Hepatocyte (in vitro differentiated cells): ENCODE measurements at regions not wholly inside any gene's neighbourhood (a gene's known extent, or its start where the extent isn't known, plus 50 kb on each side); places are given as distances from the start of the nearest gene placed in this dataset.

Source experiments
- CTCF ChIP-seq: fragments of 200-600 bp; sonication (generic); IDR thresholded peaks from 2 replicates; pipeline ENCODE4 v1.5.1; 2016; ENCODE audit warnings: antibody characterized with exemption, mild to moderate bottlenecking; ENCODE audit not compliant: poor library complexity
- EZH2 ChIP-seq: fragments of 200-600 bp; sonication (generic); IDR thresholded peaks from 2 replicates; pipeline ENCODE4 v1.6.1; 2016; ENCODE audit warnings: antibody characterized with exemption, mild to moderate bottlenecking, borderline replicate concordance
- EZH2phosphoT487 ChIP-seq: fragments of 200-600 bp; sonication (generic); IDR thresholded peaks from one replicate; pipeline ENCODE4 v1.6.1; 2018; ENCODE audit warnings: antibody characterized with exemption, mild to moderate bottlenecking, low read depth, moderate library complexity; ENCODE audit not compliant: unreplicated experiment, severe bottlenecking

DNA sequence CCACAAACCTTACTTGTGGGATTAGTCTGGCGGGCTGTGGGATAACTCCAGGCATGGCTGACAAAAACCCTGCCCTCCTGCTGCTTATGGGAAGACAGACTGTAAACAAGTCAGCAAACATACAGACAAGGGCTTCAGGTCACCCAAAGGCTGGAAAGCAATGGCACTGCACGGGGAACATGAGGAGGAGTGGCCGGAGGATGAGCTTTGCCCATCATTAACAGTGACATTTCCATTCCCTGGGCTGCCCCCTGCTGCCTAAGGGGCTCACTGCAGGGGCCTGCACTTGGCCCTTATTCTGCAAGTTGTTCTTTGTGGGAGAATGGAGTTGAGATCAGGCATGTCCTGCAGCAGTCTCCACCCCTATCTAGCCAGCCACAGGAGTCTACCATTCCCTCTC is 91.3 kb downstream of the UQCRFS1 start:
- TF ChIP-seq CTCF (peak; percentile 42), EZH2 (no peak), EZH2phosphoT487 (no peak)
